CD14-positive monocyte (primary cell): ENCODE measurements at regions not wholly inside any gene's neighbourhood (a gene's known extent, or its start where the extent isn't known, plus 50 kb on each side); places are given as distances from the start of the nearest gene placed in this dataset.

Experiments
- DNase-seq, 3 donors: peaks; one replicate each; pipeline ENCODE4 v3.0.0-alpha.2; 2011 to 2022
- H2AFZ ChIP-seq: 2 replicates; pipeline ENCODE4 v1.6.0; 2012; ENCODE audit warnings: mild to moderate bottlenecking, low read depth, low read length, inconsistent platforms; ENCODE audit not compliant: insufficient read depth, poor library complexity, severe bottlenecking
- H3K27ac ChIP-seq, 2 donors: 1 replicate in 1 of 2; 2 replicates in 1 of 2; pipeline ENCODE4 v1.5.1; 2012 to 2013; ENCODE audit warnings: low read length in 2 of 2, control low read depth in 1 of 2, inconsistent platforms in 1 of 2, low read depth in 1 of 2, mild to moderate bottlenecking in 1 of 2
- H3K27me3 ChIP-seq, 2 donors: one replicate each; pipeline versions ENCODE4 v1.6.0 to v1.6.1; 2011 to 2013; ENCODE audit warnings: low read length in 2 of 2; ENCODE audit not compliant: control insufficient read depth in 2 of 2, insufficient read depth in 2 of 2
- H3K36me3 ChIP-seq, 2 donors: replicated peaks in 1 of 2; 1 replicate in 1 of 2; 2 replicates in 1 of 2; pipeline versions ENCODE4 v1.5.1 to v1.6.1; 2012 to 2013; ENCODE audit warnings: low read length in 2 of 2, control low read depth in 1 of 2, inconsistent platforms in 1 of 2, mild to moderate bottlenecking in 1 of 2; ENCODE audit not compliant: insufficient read depth in 2 of 2, control insufficient read depth in 1 of 2
- H3K4me1 ChIP-seq, 2 donors: 1 replicate in 1 of 2; 2 replicates in 1 of 2; pipeline versions ENCODE4 v1.5.1 to v1.6.1; 2012 to 2013; ENCODE audit warnings: low read length in 2 of 2, control low read depth in 1 of 2, inconsistent platforms in 1 of 2, mild to moderate bottlenecking in 1 of 2, moderate library complexity in 1 of 2; ENCODE audit not compliant: insufficient read depth in 2 of 2, control insufficient read depth in 1 of 2
- H3K4me2 ChIP-seq: replicated peaks from 2 replicates; pipeline ENCODE3; 2012; ENCODE audit warnings: low read length, moderate library complexity, mild to moderate bottlenecking; ENCODE audit not compliant: poor library complexity, severe bottlenecking; ENCODE audit errors: extremely low read depth
- H3K4me3 ChIP-seq, 3 experiments: fragments of 200-600 bp in 1 of 3; sonication (generic) in 1 of 3; replicated peaks in 1 of 3; 1 replicate in 2 of 3; 2 replicates in 1 of 3; pipeline ENCODE4 v1.5.1; 2011 to 2013; ENCODE audit warnings: low read length in 3 of 3, mild to moderate bottlenecking in 3 of 3, control low read depth in 2 of 3, low read depth in 2 of 3, inconsistent platforms in 1 of 3, moderate library complexity in 1 of 3
- H3K79me2 ChIP-seq: 2 replicates; pipeline ENCODE4 v1.6.0; 2012; ENCODE audit warnings: mild to moderate bottlenecking, control low read depth, inconsistent platforms, low read length, moderate library complexity; ENCODE audit not compliant: insufficient read depth
- H3K9ac ChIP-seq: 2 replicates; pipeline ENCODE4 v1.6.0; 2017; ENCODE audit warnings: low read length, mild to moderate bottlenecking; ENCODE audit not compliant: insufficient read depth, poor library complexity, severe bottlenecking
- H3K9me3 ChIP-seq, 2 donors: replicated peaks in 1 of 2; 1 replicate in 1 of 2; 2 replicates in 1 of 2; pipeline versions ENCODE4 v1.5.1 to v1.6.1; 2012 to 2013; ENCODE audit warnings: low read length in 2 of 2, control low read depth in 1 of 2; ENCODE audit not compliant: control insufficient read depth in 1 of 2, insufficient read depth in 1 of 2
- H4K20me1 ChIP-seq: 2 replicates; pipeline ENCODE4 v1.6.0; 2012; ENCODE audit warnings: mild to moderate bottlenecking, low read length, control low read depth, moderate library complexity; ENCODE audit not compliant: insufficient read depth
- H3K27ac Mint-ChIP-seq, 7 donors: one replicate each; pipeline ENCODE4 v1.8.0; 2020; ENCODE audit warnings: mild to moderate bottlenecking in 7 of 7, mixed read lengths in 7 of 7, moderate library complexity in 6 of 7, inconsistent platforms in 2 of 7
- H3K27me3 Mint-ChIP-seq, 3 donors: one replicate each; pipeline ENCODE4 v1.8.0; 2021 to 2022; ENCODE audit warnings: low read depth in 3 of 3, mild to moderate bottlenecking in 3 of 3, mixed read lengths in 3 of 3, moderate library complexity in 3 of 3, inconsistent platforms in 1 of 3
- H3K36me3 Mint-ChIP-seq, 2 donors: one replicate each; pipeline ENCODE4 v1.8.0; 2020; ENCODE audit warnings: mixed read lengths in 2 of 2, inconsistent platforms in 1 of 2, mild to moderate bottlenecking in 1 of 2
- H3K4me1 Mint-ChIP-seq: one replicate; pipeline ENCODE4 v1.8.0; 2020; ENCODE audit warnings: mild to moderate bottlenecking, mixed read lengths
- H3K4me3 Mint-ChIP-seq, 2 donors: one replicate each; pipeline ENCODE4 v1.8.0; 2020; ENCODE audit warnings: mild to moderate bottlenecking in 2 of 2, mixed read lengths in 2 of 2, moderate library complexity in 1 of 2
- H3K9me3 Mint-ChIP-seq, 7 donors: one replicate each; pipeline ENCODE4 v1.8.0; 2020 to 2022; ENCODE audit warnings: mixed read lengths in 7 of 7, mild to moderate bottlenecking in 6 of 7, moderate library complexity in 6 of 7, inconsistent platforms in 2 of 7
- CTCF ChIP-seq: fragments of 200-600 bp; IDR thresholded peaks from one replicate; pipeline ENCODE4 v1.8.0; 2022; ENCODE audit warnings: antibody characterized with exemption, mild to moderate bottlenecking
- WGBS: methylation state at CpG from one replicate; pipeline ENCODE4 v1.1.5; 2013; ENCODE audit warnings: missing lambda C conversion rate; ENCODE audit not compliant: insufficient coverage; 5-methylcytosine and 5-hydroxymethylcytosine counted together
- intact Hi-C, 2 donors: fragments of 100-400 bp; cut with micrococcal nuclease; formaldehyde crosslinking; loops; one replicate each; pipeline versions ENCODE4 v1.15.0 to v1.15.1; 2023

GRCh38 chr10:117477211-117477947 lies 65.2 kb upstream of the EMX2 start:
- H3K9me3 ChIP-seq: no peaks in the 10 kb centered on the region
- Mint-ChIP-seq H3K27me3 (peaks cover 11 to 38% (median 22%) of the 10 kb centered on the region in 3 donors), H3K27ac (no peak overlapping the region), H3K4me1 (peaks cover 4% of the 10 kb centered on the region), H3K4me3 (peak overlapping the region in 1 of 2 donors; percentile 19), H3K36me3 (no peaks in the 10 kb centered on the region), H3K9me3 (peaks cover 0 to 3% (median 0%) of the 10 kb centered on the region in 7 donors)
- no peaks in the 10 kb centered on the region for H4K20me1 ChIP-seq
- H3K4me1 ChIP-seq: no peaks in the 10 kb centered on the region
- H3K9ac ChIP-seq: no peak overlapping the region
- intact Hi-C loops: no loop called here
- no peak overlapping the region for H3K4me2 ChIP-seq
- H3K4me3 ChIP-seq: no peak overlapping the region
- no peaks in the 10 kb centered on the region for H3K79me2 ChIP-seq
- H2AFZ ChIP-seq: no peak overlapping the region
- H3K27ac ChIP-seq: no peak overlapping the region
- no peak for TF ChIP-seq CTCF
- peaks cover 0 to 6% of the 10 kb centered on the region in 2 donors for H3K27me3 ChIP-seq
- H3K36me3 ChIP-seq: no peaks in the 10 kb centered on the region
- DNase-seq: no peak
- WGBS: 63% methylated on average over 2 of the region's 2 CpGs

- intact Hi-C loops: no loop called here
- WGBS: 100% methylated on average over 2 of the region's 3 CpGs
Measured at GRCh38 chr10:117476716-117477115, 65.8 kb upstream of the EMX2 start.

More at GRCh38 chr10:117476716-117477115, 65.8 kb upstream of the EMX2 start:
- Histone ChIP-seq H3K36me3 (no peaks in the 10 kb centered on the region), H4K20me1 (no peaks in the 10 kb centered on the region), H3K4me1 (no peaks in the 10 kb centered on the region), H3K27ac (no peak overlapping the region), H3K4me2 (no peak overlapping the region), H3K9ac (no peak overlapping the region), H3K9me3 (no peaks in the 10 kb centered on the region), H3K79me2 (no peaks in the 10 kb centered on the region), H3K4me3 (no peak overlapping the region), H2AFZ (no peak overlapping the region), H3K27me3 (peaks cover 0 to 6% of the 10 kb centered on the region in 2 donors)
- H3K27me3 Mint-ChIP-seq: peaks cover 16 to 42% (median 26%) of the 10 kb centered on the region in 3 donors
- DNase-seq: no peak
- no peak for TF ChIP-seq CTCF
- H3K36me3 Mint-ChIP-seq: no peaks in the 10 kb centered on the region
- peaks cover 4% of the 10 kb centered on the region for H3K4me1 Mint-ChIP-seq
- H3K4me3 Mint-ChIP-seq: peak overlapping the region in 1 of 2 donors; percentile 19
- H3K9me3 Mint-ChIP-seq: peaks cover 0 to 3% (median 0%) of the 10 kb centered on the region in 7 donors
- no peak overlapping the region for H3K27ac Mint-ChIP-seq
